Natural killer cell (primary cell): ENCODE measurements at regions not wholly inside any gene's neighbourhood (a gene's known extent, or its start where the extent isn't known, plus 50 kb on each side); places are given as distances from the start of the nearest gene placed in this dataset.

Source experiments
- ATAC-seq, 3 donors: fragments of 150-1000 bp in 2 of 3; fragments of 200-7000 bp in 1 of 3; cut with Tn5 transposase; 1 replicate in 1 of 3; 2 replicates in 2 of 3; pipeline ENCODE4 v1.10.0; 2021; ENCODE audit warnings: mild to moderate bottlenecking in 2 of 3, moderate library complexity in 2 of 3
- DNase-seq, 2 donors: peaks; one replicate each; pipeline versions ENCODE4 v3.0.0 to v3.0.0-alpha.2; 2013 to 2021; ENCODE audit warnings: mixed read lengths in 1 of 2
- H3K27ac ChIP-seq: one replicate; pipeline ENCODE4 v1.5.1; 2013; ENCODE audit warnings: mild to moderate bottlenecking, low read length
- H3K27me3 ChIP-seq: one replicate; pipeline ENCODE4 v1.6.1; 2013; ENCODE audit warnings: low read length; ENCODE audit not compliant: control insufficient read depth, insufficient read depth
- H3K36me3 ChIP-seq: one replicate; pipeline ENCODE4 v1.6.1; 2013; ENCODE audit warnings: low read length; ENCODE audit not compliant: control insufficient read depth, insufficient read depth
- H3K4me1 ChIP-seq: one replicate; pipeline ENCODE4 v1.6.1; 2013; ENCODE audit warnings: low read length; ENCODE audit not compliant: control insufficient read depth, insufficient read depth
- H3K4me3 ChIP-seq: one replicate; pipeline ENCODE4 v1.5.1; 2013; ENCODE audit warnings: low read length
- H3K9me3 ChIP-seq: one replicate; pipeline ENCODE4 v1.6.1; 2013; ENCODE audit warnings: low read length; ENCODE audit not compliant: control insufficient read depth, insufficient read depth
- H3K27ac Mint-ChIP-seq, 2 donors: one replicate each; pipeline ENCODE4 v1.8.0; 2022; ENCODE audit warnings: mild to moderate bottlenecking in 2 of 2, mixed read lengths in 2 of 2, moderate library complexity in 1 of 2
- H3K27me3 Mint-ChIP-seq, 2 donors: one replicate each; pipeline ENCODE4 v1.8.0; 2022; ENCODE audit warnings: low read depth in 2 of 2, mixed read lengths in 2 of 2
- H3K36me3 Mint-ChIP-seq: one replicate; pipeline ENCODE4 v1.8.0; 2022; ENCODE audit warnings: mixed read lengths
- H3K4me1 Mint-ChIP-seq, 2 donors: one replicate each; pipeline ENCODE4 v1.8.0; 2022; ENCODE audit warnings: mixed read lengths in 2 of 2
- H3K4me3 Mint-ChIP-seq: one replicate; pipeline ENCODE4 v1.8.0; 2022; ENCODE audit warnings: mild to moderate bottlenecking, moderate library complexity, mixed read lengths
- H3K9me3 Mint-ChIP-seq, 2 donors: one replicate each; pipeline ENCODE4 v1.8.0; 2022; ENCODE audit warnings: mixed read lengths in 2 of 2
- WGBS: methylation state at CpG from one replicate; pipeline ENCODE4 v1.1.7; 2013; ENCODE audit warnings: missing lambda C conversion rate; ENCODE audit not compliant: insufficient coverage; 5-methylcytosine and 5-hydroxymethylcytosine counted together
- intact Hi-C: fragments of 100-400 bp; cut with micrococcal nuclease; formaldehyde crosslinking; loops from one replicate; pipeline ENCODE4 v1.14.2; 2022
- TF ChIP-seq, protein P1 (sequence below): fragments of 200-600 bp; IDR thresholded peaks from one replicate; pipeline ENCODE4 v1.8.0; 2022; ENCODE audit warnings: antibody characterized with exemption

DNA sequence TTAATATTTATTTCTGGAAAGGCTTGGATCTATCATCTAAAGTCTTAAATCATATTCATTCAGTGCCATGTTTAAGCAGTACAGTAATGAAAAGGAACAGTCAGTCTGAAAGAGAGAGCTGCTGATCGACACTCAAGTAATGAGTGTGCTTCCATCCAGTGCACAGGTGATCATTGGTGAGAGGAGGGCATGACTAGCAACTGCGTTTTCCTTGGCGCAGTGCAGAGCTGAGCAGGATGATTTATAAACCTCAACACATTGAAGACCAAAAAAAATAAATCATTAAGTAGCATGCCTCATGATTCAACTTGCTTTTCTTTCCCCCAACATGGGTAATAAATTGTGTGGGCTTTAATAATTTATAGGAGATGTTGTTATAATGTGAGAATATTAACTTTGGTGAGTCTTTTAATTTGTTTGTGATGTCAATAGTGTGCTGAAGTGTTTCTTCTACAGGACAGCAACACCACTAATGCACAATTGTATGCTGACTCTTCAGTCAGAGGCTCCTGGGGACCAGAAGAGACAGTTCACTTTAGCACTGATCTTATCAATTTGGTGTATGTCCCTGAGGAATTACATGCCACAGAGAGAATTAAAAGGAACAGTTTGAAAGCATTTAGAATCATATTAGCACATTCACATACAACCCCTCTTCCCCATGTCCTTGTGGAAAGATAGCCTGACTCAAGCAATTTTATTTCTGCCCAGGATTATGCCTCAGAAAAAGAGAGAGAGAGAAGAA lies 199.7 kb upstream of the ADGRL2 start:
- Mint-ChIP-seq H3K36me3 (no peaks in the 10 kb centered on the region), H3K9me3 (peaks cover 12 to 17% of the 10 kb centered on the region in 2 donors), H3K27ac (no peak overlapping the region), H3K4me3 (no peak overlapping the region), H3K4me1 (no peaks in the 10 kb centered on the region), H3K27me3 (no peaks in the 10 kb centered on the region)
- Histone ChIP-seq H3K4me1 (no peaks in the 10 kb centered on the region), H3K4me3 (no peak overlapping the region), H3K36me3 (no peaks in the 10 kb centered on the region), H3K9me3 (no peaks in the 10 kb centered on the region), H3K27ac (no peak overlapping the region), H3K27me3 (no peaks in the 10 kb centered on the region)
- DNase-seq (no peak), ATAC-seq (no peak)
- intact Hi-C loops: no loop called here
- 88% methylated on average over 2 of the region's 3 CpGs for WGBS
- TF ChIP-seq, protein P1, sequence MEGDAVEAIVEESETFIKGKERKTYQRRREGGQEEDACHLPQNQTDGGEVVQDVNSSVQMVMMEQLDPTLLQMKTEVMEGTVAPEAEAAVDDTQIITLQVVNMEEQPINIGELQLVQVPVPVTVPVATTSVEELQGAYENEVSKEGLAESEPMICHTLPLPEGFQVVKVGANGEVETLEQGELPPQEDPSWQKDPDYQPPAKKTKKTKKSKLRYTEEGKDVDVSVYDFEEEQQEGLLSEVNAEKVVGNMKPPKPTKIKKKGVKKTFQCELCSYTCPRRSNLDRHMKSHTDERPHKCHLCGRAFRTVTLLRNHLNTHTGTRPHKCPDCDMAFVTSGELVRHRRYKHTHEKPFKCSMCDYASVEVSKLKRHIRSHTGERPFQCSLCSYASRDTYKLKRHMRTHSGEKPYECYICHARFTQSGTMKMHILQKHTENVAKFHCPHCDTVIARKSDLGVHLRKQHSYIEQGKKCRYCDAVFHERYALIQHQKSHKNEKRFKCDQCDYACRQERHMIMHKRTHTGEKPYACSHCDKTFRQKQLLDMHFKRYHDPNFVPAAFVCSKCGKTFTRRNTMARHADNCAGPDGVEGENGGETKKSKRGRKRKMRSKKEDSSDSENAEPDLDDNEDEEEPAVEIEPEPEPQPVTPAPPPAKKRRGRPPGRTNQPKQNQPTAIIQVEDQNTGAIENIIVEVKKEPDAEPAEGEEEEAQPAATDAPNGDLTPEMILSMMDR: no peak

DNA sequence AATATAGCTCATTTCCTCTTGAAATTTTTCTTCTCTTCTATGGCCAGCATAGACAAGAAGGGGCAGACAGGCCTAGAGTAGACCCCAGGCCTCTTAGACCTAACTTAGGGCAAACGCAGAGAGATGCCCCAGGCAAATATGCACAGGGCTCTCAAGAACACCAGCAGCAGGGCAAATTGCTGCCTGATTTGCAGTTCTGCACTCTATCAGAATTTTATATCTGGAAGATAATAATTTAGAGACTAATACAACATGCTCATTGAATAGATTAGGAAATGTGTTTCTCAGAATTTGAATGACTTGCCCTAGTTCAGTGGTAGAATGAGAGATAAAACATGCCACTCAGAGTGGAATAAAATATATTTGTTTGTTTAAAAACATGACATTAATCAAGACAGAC lies 200.4 kb upstream of the ADGRL2 start:
- Histone ChIP-seq H3K9me3 (no peaks in the 10 kb centered on the region), H3K4me3 (no peak overlapping the region), H3K27ac (no peak overlapping the region), H3K36me3 (no peaks in the 10 kb centered on the region), H3K27me3 (no peaks in the 10 kb centered on the region), H3K4me1 (no peaks in the 10 kb centered on the region)
- no peaks in the 10 kb centered on the region for H3K4me1 Mint-ChIP-seq
- intact Hi-C loops: no loop called here
- ATAC-seq: no peak
- no peaks in the 10 kb centered on the region for H3K27me3 Mint-ChIP-seq
- H3K36me3 Mint-ChIP-seq: no peaks in the 10 kb centered on the region
- no peak overlapping the region for H3K27ac Mint-ChIP-seq
- peaks cover 10 to 17% of the 10 kb centered on the region in 2 donors for H3K9me3 Mint-ChIP-seq
- no peak overlapping the region for H3K4me3 Mint-ChIP-seq
- TF ChIP-seq, protein P1: no peak
- WGBS: 88% methylated on average over 1 of the region's 1 CpG
- no peak for DNase-seq

- H3K27ac Mint-ChIP-seq: no peak overlapping the region
- TF ChIP-seq, protein P1: no peak
- no peaks in the 10 kb centered on the region for H3K27me3 Mint-ChIP-seq
- peaks cover 10 to 18% of the 10 kb centered on the region in 2 donors for H3K9me3 Mint-ChIP-seq
- WGBS: 85% methylated on average over 4 of the region's 4 CpGs
- H3K36me3 ChIP-seq: no peaks in the 10 kb centered on the region
- no peak overlapping the region for H3K27ac ChIP-seq
- H3K4me3 Mint-ChIP-seq: no peak overlapping the region
- ATAC-seq: no peak
- H3K4me1 Mint-ChIP-seq: no peaks in the 10 kb centered on the region
- no peaks in the 10 kb centered on the region for H3K9me3 ChIP-seq
- no peaks in the 10 kb centered on the region for H3K27me3 ChIP-seq
- H3K4me1 ChIP-seq: no peaks in the 10 kb centered on the region
- no peak overlapping the region for H3K4me3 ChIP-seq
- no peaks in the 10 kb centered on the region for H3K36me3 Mint-ChIP-seq
- no peak for DNase-seq
- intact Hi-C loops: no loop called here
Measured at GRCh38 chr1:81598623-81599022, 202.1 kb upstream of the ADGRL2 start.
